Colonic mucosa (tissue), 4 donors: ENCODE measurements at regions not wholly inside any gene's neighbourhood (a gene's known extent, or its start where the extent isn't known, plus 50 kb on each side); places are given as distances from the start of the nearest gene placed in this dataset.

Experiments
- DNase-seq: peaks from one replicate; pipeline ENCODE4 v3.0.0-alpha.2; 2020
- H3K27ac ChIP-seq: fragments of 200-600 bp; one replicate; pipeline ENCODE4 v1.8.0; 2021
- H3K27me3 ChIP-seq: fragments of 200-600 bp; one replicate; pipeline ENCODE4 v1.8.0; 2021
- H3K36me3 ChIP-seq: fragments of 200-600 bp; one replicate; pipeline ENCODE4 v1.8.0; 2021
- H3K4me1 ChIP-seq: fragments of 200-600 bp; one replicate; pipeline ENCODE4 v1.8.0; 2021; ENCODE audit warnings: mild to moderate bottlenecking
- H3K4me3 ChIP-seq: fragments of 200-600 bp; one replicate; pipeline ENCODE4 v1.8.0; 2021
- H3K9ac ChIP-seq, 2 donors: one replicate each; pipeline ENCODE4 v1.7.0; 2013; ENCODE audit warnings: control low read depth in 2 of 2, low read depth in 2 of 2, low read length in 2 of 2
- H3K9me3 ChIP-seq: fragments of 200-600 bp; one replicate; pipeline ENCODE4 v1.8.0; 2021
- intact Hi-C: fragments of 100-400 bp; cut with DNase I; formaldehyde crosslinking; loops from one replicate; pipeline ENCODE4 v1.14.1; 2022
- TF ChIP-seq, protein P1 (sequence below): fragments of 200-600 bp; IDR thresholded peaks from one replicate; pipeline ENCODE4 v1.8.0; 2022; ENCODE audit warnings: antibody characterized with exemption, mild to moderate bottlenecking
- donor health status: healthy.
- donor health status: DM: no; HTN: no; CAD: no.
- donor health status: DM: no; HTN: no; CAD: no.

DNA sequence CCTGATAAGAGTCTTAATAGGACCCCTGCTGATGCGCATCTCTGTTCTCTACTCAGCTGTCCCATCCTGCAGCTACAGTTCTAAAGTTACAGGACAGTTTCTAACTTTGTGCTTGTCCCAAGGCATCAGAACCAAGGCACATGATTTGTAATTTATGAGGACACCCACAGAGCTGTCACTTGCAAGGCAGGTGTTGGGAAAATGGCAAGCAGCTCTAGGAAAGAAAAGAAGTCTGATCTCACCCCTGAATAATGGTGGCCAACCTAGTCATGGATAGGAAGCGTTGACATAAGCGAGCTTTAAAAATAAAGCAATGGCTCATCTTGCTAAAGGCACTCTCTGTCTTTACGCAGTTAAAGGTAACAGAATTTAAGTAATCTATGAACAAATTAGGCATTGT is 127.6 kb upstream of the VGLL2 start:
- no peaks in the 10 kb centered on the region for H3K9me3 ChIP-seq
- H3K4me3 ChIP-seq = no peak overlapping the region
- H3K27ac ChIP-seq = no peak overlapping the region
- TF ChIP-seq, protein P1, sequence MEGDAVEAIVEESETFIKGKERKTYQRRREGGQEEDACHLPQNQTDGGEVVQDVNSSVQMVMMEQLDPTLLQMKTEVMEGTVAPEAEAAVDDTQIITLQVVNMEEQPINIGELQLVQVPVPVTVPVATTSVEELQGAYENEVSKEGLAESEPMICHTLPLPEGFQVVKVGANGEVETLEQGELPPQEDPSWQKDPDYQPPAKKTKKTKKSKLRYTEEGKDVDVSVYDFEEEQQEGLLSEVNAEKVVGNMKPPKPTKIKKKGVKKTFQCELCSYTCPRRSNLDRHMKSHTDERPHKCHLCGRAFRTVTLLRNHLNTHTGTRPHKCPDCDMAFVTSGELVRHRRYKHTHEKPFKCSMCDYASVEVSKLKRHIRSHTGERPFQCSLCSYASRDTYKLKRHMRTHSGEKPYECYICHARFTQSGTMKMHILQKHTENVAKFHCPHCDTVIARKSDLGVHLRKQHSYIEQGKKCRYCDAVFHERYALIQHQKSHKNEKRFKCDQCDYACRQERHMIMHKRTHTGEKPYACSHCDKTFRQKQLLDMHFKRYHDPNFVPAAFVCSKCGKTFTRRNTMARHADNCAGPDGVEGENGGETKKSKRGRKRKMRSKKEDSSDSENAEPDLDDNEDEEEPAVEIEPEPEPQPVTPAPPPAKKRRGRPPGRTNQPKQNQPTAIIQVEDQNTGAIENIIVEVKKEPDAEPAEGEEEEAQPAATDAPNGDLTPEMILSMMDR = no peak
- H3K9ac ChIP-seq = no peak overlapping the region
- intact Hi-C loops = no loop called here
- no peaks in the 10 kb centered on the region for H3K27me3 ChIP-seq
- DNase-seq = no peak
- H3K4me1 ChIP-seq = no peaks in the 10 kb centered on the region
- no peaks in the 10 kb centered on the region for H3K36me3 ChIP-seq

GRCh38 chr6:117138425-117138824 is 126.9 kb upstream of the VGLL2 start:
- Histone ChIP-seq H3K4me1 (no peaks in the 10 kb centered on the region), H3K9me3 (no peaks in the 10 kb centered on the region)
- TF ChIP-seq, protein P1 = no peak

DNA sequence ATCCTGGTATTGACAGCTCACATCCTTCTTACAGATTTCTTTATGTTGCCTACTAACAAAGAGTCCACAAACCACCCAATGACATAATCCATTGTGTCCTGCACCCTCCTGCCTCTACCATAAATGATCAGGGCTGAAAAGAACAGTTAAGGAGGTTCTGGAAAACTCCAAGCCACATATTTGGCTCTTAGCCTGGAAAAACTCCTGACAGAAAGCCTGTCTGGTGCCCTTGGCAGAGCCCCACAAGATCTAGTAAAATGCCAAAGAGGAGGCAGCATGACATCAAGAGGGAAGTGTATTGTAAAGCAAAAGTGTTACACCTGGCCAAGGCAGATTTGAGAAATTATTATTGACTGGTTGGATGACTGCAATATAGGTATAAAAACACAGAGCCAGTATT is 126.4 kb upstream of the VGLL2 start:
- Histone ChIP-seq H3K9me3 (no peaks in the 10 kb centered on the region), H3K9ac (no peak overlapping the region), H3K36me3 (no peaks in the 10 kb centered on the region), H3K4me1 (no peaks in the 10 kb centered on the region), H3K27ac (no peak overlapping the region), H3K4me3 (no peak overlapping the region), H3K27me3 (no peaks in the 10 kb centered on the region)
- DNase-seq = peak; percentile 33
- TF ChIP-seq, protein P1 = no peak
- intact Hi-C loops = no loop called here

More at GRCh38 chr6:117138425-117138824, 126.9 kb upstream of the VGLL2 start:
- Histone ChIP-seq H3K27me3 (no peaks in the 10 kb centered on the region), H3K4me3 (no peak overlapping the region), H3K36me3 (no peaks in the 10 kb centered on the region), H3K9ac (no peak overlapping the region), H3K27ac (no peak overlapping the region)
- intact Hi-C loops = no loop called here
- DNase-seq = no peak

DNA sequence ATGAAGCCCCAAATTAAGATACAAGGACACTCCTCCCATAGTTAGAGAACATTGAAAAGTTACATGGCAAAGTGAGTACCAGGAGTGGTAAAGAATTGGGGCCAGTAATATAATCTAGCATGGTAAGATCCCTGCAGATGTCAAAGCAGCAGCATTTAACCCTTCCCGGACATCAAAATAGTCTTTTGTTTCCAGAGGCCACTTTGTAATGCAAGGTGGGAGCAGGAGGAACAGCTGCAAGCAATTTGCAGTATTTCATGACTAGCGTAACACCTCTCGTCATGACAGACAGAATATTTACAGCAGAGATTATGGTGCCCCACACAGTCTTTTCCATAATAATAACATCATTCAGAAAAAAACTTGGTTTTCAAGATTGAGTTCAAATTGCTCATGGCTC is 123.2 kb upstream of the VGLL2 start:
- TF ChIP-seq, protein P1 = no peak
- H3K9ac ChIP-seq = no peak overlapping the region
- H3K9me3 ChIP-seq = no peaks in the 10 kb centered on the region
- no peaks in the 10 kb centered on the region for H3K27me3 ChIP-seq
- DNase-seq = no peak
- no peaks in the 10 kb centered on the region for H3K4me1 ChIP-seq
- no peaks in the 10 kb centered on the region for H3K36me3 ChIP-seq
- no peak overlapping the region for H3K27ac ChIP-seq
- H3K4me3 ChIP-seq = no peak overlapping the region
- intact Hi-C loops = no loop called here

DNA sequence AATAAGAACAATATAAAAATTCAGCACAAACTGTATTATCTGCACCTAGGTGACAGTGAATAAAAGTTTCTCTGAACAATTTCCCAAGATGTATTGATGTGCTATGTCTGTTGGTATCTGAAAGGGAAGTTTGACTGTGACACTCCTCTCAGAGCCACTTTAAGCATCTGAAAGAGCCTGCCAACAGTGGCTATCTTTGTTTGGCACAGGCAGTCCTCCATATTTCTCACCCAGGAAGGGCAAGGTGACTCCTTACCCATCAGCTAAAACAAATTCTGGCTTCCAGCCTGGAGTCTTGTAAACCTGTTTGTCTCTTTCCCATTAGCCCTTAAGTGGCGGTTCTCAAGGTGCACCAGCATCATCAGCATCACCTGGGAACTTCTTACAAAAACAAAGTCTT is 122.4 kb upstream of the VGLL2 start:
- Histone ChIP-seq H3K9ac (no peak overlapping the region), H3K4me3 (no peak overlapping the region), H3K36me3 (no peaks in the 10 kb centered on the region), H3K4me1 (no peaks in the 10 kb centered on the region), H3K27me3 (no peaks in the 10 kb centered on the region), H3K9me3 (no peaks in the 10 kb centered on the region), H3K27ac (no peak overlapping the region)
- intact Hi-C loops = no loop called here
- no peak for DNase-seq
- TF ChIP-seq, protein P1 = no peak

DNA sequence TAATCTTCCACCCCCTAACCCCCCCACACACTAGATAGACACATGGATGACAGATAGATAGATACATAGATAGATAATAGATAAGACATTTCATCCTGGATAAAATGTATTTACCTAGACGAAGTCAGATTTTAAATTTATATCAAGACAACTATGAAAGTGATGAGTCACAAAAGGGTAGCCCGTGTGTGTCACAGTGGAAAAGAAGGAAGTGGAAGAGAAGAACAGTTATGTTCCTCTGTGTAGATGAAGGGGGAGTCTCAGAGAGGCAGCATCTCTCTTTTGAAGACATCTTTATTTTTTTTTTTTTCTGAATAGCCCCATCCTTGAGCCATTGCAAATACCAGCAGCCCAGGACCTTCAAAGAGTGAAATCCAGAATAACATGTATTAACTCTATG is 121.7 kb upstream of the VGLL2 start:
- H3K27ac ChIP-seq = no peak overlapping the region
- TF ChIP-seq, protein P1 = no peak
- H3K36me3 ChIP-seq = no peaks in the 10 kb centered on the region
- H3K4me3 ChIP-seq = no peak overlapping the region
- DNase-seq = no peak
- intact Hi-C loops = no loop called here
- H3K9ac ChIP-seq = no peak overlapping the region
- no peaks in the 10 kb centered on the region for H3K9me3 ChIP-seq
- H3K27me3 ChIP-seq = no peaks in the 10 kb centered on the region
- no peaks in the 10 kb centered on the region for H3K4me1 ChIP-seq
